GM19043 (cell line): ENCODE measurements at regions not wholly inside any gene's neighbourhood (a gene's known extent, or its start where the extent isn't known, plus 50 kb on each side); places are given as distances from the start of the nearest gene placed in this dataset.

Experiments
- ATAC-seq: cut with Tn5 transposase; IDR thresholded peaks from one replicate; pipeline ENCODE4 v1.9.1; 2021; ENCODE audit warnings: low read depth; ENCODE audit not compliant: unreplicated experiment

DNA sequence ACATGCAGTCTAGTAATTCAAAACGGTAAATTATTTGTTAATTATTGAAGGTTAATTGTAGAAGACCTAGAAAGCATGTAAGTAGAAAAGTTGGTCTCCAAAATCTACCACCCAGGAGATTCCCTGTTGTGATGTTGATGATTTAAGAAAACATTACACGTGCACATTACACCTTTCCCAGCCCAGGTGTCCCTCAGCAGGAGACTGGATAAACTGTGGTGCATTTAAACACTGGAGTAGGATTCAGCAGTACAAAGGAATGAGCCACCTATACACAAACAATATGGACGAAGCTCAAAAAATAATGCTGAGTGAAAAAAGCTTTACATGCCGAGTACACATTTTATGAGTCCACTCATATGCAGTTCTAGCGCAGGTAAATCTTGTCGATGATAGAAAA is 109.0 kb upstream of the STARD3NL start:
- ATAC-seq, result no peak

- ATAC-seq, result no peak
Measured at GRCh38 chr7:38070718-38071117, 107.3 kb upstream of the STARD3NL start.

- ATAC-seq, result no peak
Measured at GRCh38 chr7:38086857-38087256, 91.2 kb upstream of the STARD3NL start.

GRCh38 chr7:38102507-38102906 is 75.5 kb upstream of the STARD3NL start:
- ATAC-seq, result no peak

DNA sequence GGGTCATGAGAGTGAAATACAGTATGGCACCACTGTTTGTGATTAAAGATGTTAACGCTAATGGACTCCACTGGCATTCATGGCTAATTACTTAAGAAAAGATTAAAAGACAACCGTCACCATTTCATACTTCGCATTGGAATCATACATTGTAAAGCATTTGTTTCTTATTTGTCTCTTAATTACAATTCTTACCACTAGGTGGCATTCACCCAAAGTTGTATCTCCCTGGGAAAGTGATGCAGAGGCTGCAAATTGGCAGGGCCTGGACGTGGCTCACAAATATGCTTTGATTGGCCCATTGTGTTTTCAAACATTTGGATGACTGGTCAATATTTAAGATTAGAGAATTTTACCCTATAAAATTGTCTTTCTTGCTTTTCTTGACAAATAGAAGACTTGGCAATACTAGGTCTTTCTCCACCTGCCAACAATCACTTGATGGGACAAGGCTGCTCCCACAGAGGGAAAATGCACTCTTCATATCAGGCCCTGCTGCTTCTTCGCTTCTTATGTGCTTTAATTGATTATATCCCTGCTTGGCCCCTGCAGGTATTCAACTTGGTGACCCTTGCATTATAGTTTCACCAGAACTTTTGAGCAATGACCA is 72.1 kb upstream of the STARD3NL start:
- no peak for ATAC-seq

DNA sequence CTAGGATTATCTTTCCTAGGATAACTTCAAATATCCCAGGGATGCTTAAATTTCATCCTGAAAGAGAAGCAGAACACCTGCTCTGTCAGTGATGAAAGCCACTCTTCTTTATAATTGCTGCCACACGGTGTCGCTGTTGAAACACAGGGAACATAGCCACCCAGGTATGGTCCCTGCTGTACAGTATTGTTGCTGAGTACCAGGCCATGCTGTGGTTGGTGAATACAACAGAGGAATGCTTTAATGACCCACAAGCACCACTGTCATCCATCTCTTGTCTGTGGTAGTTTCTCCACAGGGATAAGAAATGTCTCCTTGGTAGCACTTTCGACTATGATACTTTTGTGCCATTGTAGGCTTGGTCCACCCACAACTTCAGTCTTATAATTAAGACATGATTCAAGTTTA is 70.6 kb upstream of the STARD3NL start:
- peak; percentile 84 for ATAC-seq

DNA sequence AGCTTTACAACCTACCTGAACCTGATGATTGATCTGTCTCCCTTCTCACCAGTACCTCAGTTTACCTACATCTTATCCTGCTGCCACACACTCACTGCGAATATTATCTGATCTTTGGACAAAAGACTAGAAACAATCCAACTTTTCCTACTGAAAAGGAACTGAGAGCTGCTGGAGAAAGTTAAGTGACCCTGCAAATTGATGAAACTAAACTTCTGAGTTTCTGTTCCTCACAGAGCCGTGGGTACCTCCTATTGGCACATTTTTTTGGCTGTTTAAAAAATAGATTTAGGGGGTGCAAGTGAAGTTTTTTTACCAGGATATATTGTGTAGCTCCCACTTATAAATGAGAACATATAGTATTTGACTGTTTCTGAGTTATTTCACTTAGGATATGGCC is 66.0 kb upstream of the STARD3NL start:
- no peak for ATAC-seq

DNA sequence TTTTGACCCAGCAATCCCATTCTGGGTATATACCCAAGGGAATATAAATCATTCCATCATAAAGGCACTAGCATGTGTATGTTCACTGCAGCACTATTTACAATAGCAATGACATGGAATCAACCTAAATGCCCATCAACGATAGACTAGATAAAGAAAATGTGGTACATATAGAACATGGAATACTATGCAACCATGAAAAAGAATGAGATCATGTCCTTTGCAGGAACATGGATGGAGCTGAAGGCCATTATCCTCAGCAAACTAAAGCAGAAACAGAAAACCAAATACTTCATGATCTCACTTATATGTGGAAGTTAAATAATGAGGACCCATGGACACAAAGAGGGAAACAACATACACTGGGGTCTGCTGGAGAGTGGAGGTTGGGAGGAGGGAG is 58.0 kb upstream of the STARD3NL start:
- no peak for ATAC-seq

DNA sequence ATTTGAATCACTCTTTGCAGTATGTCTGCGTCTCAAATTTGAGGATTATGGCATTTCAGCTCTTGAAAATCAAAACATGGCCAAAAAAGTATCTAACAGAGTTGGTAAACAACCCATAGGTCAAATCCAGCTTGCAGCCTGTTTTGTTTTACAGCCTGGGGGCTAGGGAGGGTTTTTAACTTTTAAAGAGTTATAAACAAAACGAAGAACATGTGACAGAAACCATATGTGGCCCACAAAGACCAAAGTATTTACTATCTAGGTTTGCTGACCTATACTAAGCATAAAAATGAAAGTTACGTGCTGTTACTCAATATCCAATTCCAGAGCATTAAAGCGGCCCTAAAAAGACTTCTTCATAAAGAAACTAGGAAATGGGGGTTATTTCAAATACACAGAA is 55.5 kb upstream of the STARD3NL start:
- ATAC-seq, result no peak

DNA sequence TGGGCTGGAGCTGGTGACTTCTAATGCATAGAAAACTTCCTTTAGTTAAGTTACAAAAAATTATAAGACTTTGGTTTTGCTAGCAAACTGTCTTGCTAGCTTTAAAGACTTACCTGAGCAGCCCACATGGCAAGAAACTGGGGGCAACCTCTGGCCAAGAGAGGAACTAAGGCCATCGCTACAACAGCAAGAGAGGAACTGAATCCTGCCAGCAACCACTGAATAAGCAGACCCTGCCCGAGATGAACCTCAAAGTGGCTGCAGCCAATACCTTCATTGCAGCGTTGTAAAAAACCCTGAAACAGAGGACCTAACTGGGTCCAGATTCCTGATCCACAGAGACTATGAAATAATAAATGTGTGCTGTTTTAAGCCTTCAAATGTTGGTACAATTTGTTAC is 54.6 kb upstream of the STARD3NL start:
- no peak for ATAC-seq

DNA sequence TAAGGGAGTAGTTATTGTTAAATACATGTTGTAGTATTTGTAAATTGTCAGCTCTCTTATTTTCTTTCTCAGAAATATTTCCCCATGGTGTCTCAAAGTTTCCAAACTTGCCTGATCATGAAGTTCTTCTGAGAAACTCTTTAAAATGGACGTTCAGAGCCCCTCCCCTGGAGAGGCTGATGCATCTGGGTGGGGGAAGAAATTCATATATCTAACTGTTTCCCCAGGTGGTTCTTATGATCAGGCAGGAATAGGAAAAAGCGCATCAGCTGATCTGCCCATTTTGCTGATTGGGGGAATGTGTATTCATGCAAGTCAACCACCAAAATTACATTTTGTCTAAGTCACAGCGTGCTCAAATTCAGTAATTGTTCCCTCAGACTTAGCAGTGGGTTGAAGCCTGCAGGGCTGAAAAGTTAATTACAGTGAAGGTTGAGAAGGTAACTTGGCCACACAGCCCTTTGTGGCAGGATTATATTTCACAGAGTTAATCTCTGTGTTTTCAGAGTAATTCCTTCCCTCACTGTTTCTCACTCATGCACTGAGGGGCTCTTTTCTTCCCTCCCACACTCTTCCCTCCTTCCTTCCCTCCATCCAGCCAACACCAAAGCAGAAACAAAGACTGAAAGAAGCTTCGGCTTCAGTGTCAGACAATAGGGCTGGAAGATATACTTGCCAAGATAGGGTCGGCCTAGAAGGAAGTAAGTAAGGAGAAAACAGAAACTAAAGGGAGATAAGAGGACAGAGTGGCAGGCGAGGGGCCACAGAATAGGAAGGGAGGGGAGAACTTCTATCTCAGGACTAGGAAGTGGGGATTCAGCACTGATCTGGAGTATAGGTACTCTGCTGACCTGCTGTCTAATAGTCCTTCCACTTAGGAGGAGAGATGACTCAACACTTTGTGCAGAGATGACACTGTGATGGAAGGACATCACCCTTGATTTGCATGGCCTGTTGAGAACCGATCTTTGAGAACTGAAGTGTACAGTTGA is 50.5 kb upstream of the STARD3NL start:
- no peak for ATAC-seq
